Thymus (tissue), 11 donors: ENCODE measurements at regions not wholly inside any gene's neighbourhood (a gene's known extent, or its start where the extent isn't known, plus 50 kb on each side); places are given as distances from the start of the nearest gene placed in this dataset.

ENCODE experiments used
- DNase-seq, 9 donors: peaks; one replicate each; pipeline ENCODE4 v3.0.0-alpha.2; 2013; ENCODE audit warnings: low spot score in 9 of 9, low read depth in 6 of 9, missing footprints in 1 of 9
- H3K27ac ChIP-seq, 2 donors: one replicate each; pipeline ENCODE4 v1.5.1; 2013; ENCODE audit warnings: control low read depth in 1 of 2, low read depth in 1 of 2, low read length in 1 of 2, mild to moderate bottlenecking in 1 of 2, moderate library complexity in 1 of 2
- H3K27me3 ChIP-seq, 2 donors: one replicate each; pipeline ENCODE4 v1.5.1; 2013; ENCODE audit warnings: low read length in 1 of 2; ENCODE audit not compliant: control insufficient read depth in 2 of 2, insufficient read depth in 1 of 2
- H3K36me3 ChIP-seq, 2 donors: one replicate each; pipeline ENCODE4 v1.5.1; 2013; ENCODE audit warnings: low read length in 1 of 2, mild to moderate bottlenecking in 1 of 2, moderate library complexity in 1 of 2; ENCODE audit not compliant: control insufficient read depth in 2 of 2, insufficient read depth in 2 of 2
- H3K4me1 ChIP-seq, 2 donors: one replicate each; pipeline ENCODE4 v1.5.1; 2013; ENCODE audit warnings: low read length in 2 of 2; ENCODE audit not compliant: control insufficient read depth in 2 of 2, insufficient read depth in 2 of 2
- H3K4me3 ChIP-seq, 2 donors: one replicate each; pipeline ENCODE4 v1.5.1; 2013; ENCODE audit warnings: low read length in 2 of 2, control low read depth in 1 of 2, mild to moderate bottlenecking in 1 of 2
- H3K9me3 ChIP-seq, 2 donors: one replicate each; pipeline ENCODE4 v1.5.1; 2013; ENCODE audit warnings: low read length in 1 of 2, mild to moderate bottlenecking in 1 of 2; ENCODE audit not compliant: control insufficient read depth in 2 of 2, insufficient read depth in 1 of 2
- WGBS: extraction: QIAGEN DNeasy Blood & Tissue Kit; methylation state at CpG from one replicate; pipeline ENCODE4 v1.1.7; 2013; 5-methylcytosine and 5-hydroxymethylcytosine counted together
- donor health status: healthy.

GRCh38 chr4:58658701-58659100 lies 1548.5 kb upstream of the IGFBP7 start:
- Histone ChIP-seq H3K36me3 (no peaks in the 10 kb centered on the region), H3K4me1 (no peaks in the 10 kb centered on the region), H3K27ac (no peak overlapping the region), H3K4me3 (no peak overlapping the region), H3K27me3 (no peaks in the 10 kb centered on the region), H3K9me3 (peaks cover 0 to 7% of the 10 kb centered on the region in 2 donors)
- 94% methylated on average over 2 of the region's 2 CpGs for WGBS
- DNase-seq, result no peak

- H3K27ac ChIP-seq, result no peak overlapping the region
- no peaks in the 10 kb centered on the region for H3K4me1 ChIP-seq
- H3K4me3 ChIP-seq, result no peak overlapping the region
- no peaks in the 10 kb centered on the region for H3K9me3 ChIP-seq
- 88% methylated on average over 1 of the region's 1 CpG for WGBS
- no peak for DNase-seq
- no peaks in the 10 kb centered on the region for H3K27me3 ChIP-seq
- H3K36me3 ChIP-seq, result no peaks in the 10 kb centered on the region
Measured at GRCh38 chr4:58653251-58653650, 1543.1 kb upstream of the IGFBP7 start.

- H3K4me1 ChIP-seq, result no peaks in the 10 kb centered on the region
- no peaks in the 10 kb centered on the region for H3K9me3 ChIP-seq
- WGBS, result 85% methylated on average over 1 of the region's 1 CpG
- DNase-seq, result no peak
- no peaks in the 10 kb centered on the region for H3K27me3 ChIP-seq
- no peak overlapping the region for H3K27ac ChIP-seq
- H3K4me3 ChIP-seq, result no peak overlapping the region
- no peaks in the 10 kb centered on the region for H3K36me3 ChIP-seq
Measured at GRCh38 chr4:58649226-58649625, 1539.0 kb upstream of the IGFBP7 start.

GRCh38 chr4:58646126-58646525 lies 1535.9 kb upstream of the IGFBP7 start:
- no peaks in the 10 kb centered on the region for H3K9me3 ChIP-seq
- H3K27ac ChIP-seq, result no peak overlapping the region
- DNase-seq, result no peak
- H3K4me1 ChIP-seq, result no peaks in the 10 kb centered on the region
- WGBS, result 86% methylated on average over 3 of the region's 3 CpGs
- no peaks in the 10 kb centered on the region for H3K36me3 ChIP-seq
- no peak overlapping the region for H3K4me3 ChIP-seq
- H3K27me3 ChIP-seq, result no peaks in the 10 kb centered on the region

GRCh38 chr4:58644549-58644948 lies 1534.4 kb upstream of the IGFBP7 start:
- no peaks in the 10 kb centered on the region for H3K36me3 ChIP-seq
- WGBS, result 85% methylated on average over 3 of the region's 3 CpGs
- no peak for DNase-seq
- no peaks in the 10 kb centered on the region for H3K27me3 ChIP-seq
- H3K4me1 ChIP-seq, result no peaks in the 10 kb centered on the region
- no peak overlapping the region for H3K4me3 ChIP-seq
- no peak overlapping the region for H3K27ac ChIP-seq
- H3K9me3 ChIP-seq, result no peaks in the 10 kb centered on the region

GRCh38 chr4:58636381-58636780 lies 1526.2 kb upstream of the IGFBP7 start:
- Histone ChIP-seq H3K4me3 (no peak overlapping the region), H3K36me3 (no peaks in the 10 kb centered on the region), H3K4me1 (no peaks in the 10 kb centered on the region), H3K27me3 (no peaks in the 10 kb centered on the region), H3K9me3 (no peaks in the 10 kb centered on the region), H3K27ac (no peak overlapping the region)
- 82% methylated on average over 2 of the region's 2 CpGs for WGBS
- no peak for DNase-seq

- H3K27ac ChIP-seq, result no peak overlapping the region
- 94% methylated on average over 2 of the region's 2 CpGs for WGBS
- no peak for DNase-seq
Measured at GRCh38 chr4:58617226-58617625, 1507.0 kb upstream of the IGFBP7 start.

GRCh38 chr4:58611012-58611411 lies 1500.8 kb upstream of the IGFBP7 start:
- 93% methylated on average over 1 of the region's 1 CpG for WGBS
- Histone ChIP-seq H3K27me3 (no peaks in the 10 kb centered on the region), H3K4me1 (no peaks in the 10 kb centered on the region), H3K36me3 (no peaks in the 10 kb centered on the region), H3K4me3 (no peak overlapping the region), H3K27ac (no peak overlapping the region), H3K9me3 (no peaks in the 10 kb centered on the region)
- DNase-seq, result no peak

More at GRCh38 chr4:58617226-58617625, 1507.0 kb upstream of the IGFBP7 start:
- no peaks in the 10 kb centered on the region for H3K4me1 ChIP-seq
- H3K27me3 ChIP-seq, result no peaks in the 10 kb centered on the region
- H3K4me3 ChIP-seq, result no peak overlapping the region
- H3K36me3 ChIP-seq, result no peaks in the 10 kb centered on the region
- peaks cover 0 to 4% of the 10 kb centered on the region in 2 donors for H3K9me3 ChIP-seq

- H3K27me3 ChIP-seq, result no peaks in the 10 kb centered on the region
- no peak overlapping the region for H3K27ac ChIP-seq
- no peak for DNase-seq
- WGBS, result 87% methylated on average over 4 of the region's 4 CpGs
- no peaks in the 10 kb centered on the region for H3K4me1 ChIP-seq
- no peaks in the 10 kb centered on the region for H3K9me3 ChIP-seq
- no peak overlapping the region for H3K4me3 ChIP-seq
- no peaks in the 10 kb centered on the region for H3K36me3 ChIP-seq
Measured at GRCh38 chr4:58606303-58606702, 1496.1 kb upstream of the IGFBP7 start.

GRCh38 chr4:58603951-58604350 lies 1493.8 kb upstream of the IGFBP7 start:
- no peaks in the 10 kb centered on the region for H3K27me3 ChIP-seq
- H3K27ac ChIP-seq, result no peak overlapping the region
- WGBS, result 91% methylated on average over 4 of the region's 4 CpGs
- no peak for DNase-seq
- H3K36me3 ChIP-seq, result no peaks in the 10 kb centered on the region
- H3K9me3 ChIP-seq, result no peaks in the 10 kb centered on the region
- H3K4me3 ChIP-seq, result no peak overlapping the region
- H3K4me1 ChIP-seq, result no peaks in the 10 kb centered on the region
